NCI-H1436 (cell line): ENCODE measurements at regions not wholly inside any gene's neighbourhood (a gene's known extent, or its start where the extent isn't known, plus 50 kb on each side); places are given as distances from the start of the nearest gene placed in this dataset.

Experiments used
- DNase-seq: peaks from one replicate; lab custom pipeline; 2025; lab: John Stamatoyannopoulos, UW

- no peak for DNase-seq
Observed at GRCh38 chr4:106766519-106766918, 269.6 kb downstream of the DKK2 start.

GRCh38 chr4:106764774-106765173 is 271.3 kb downstream of the DKK2 start:
- no peak for DNase-seq

- DNase-seq: no peak
Observed at GRCh38 chr4:106762666-106763443, 273.3 kb downstream of the DKK2 start.

GRCh38 chr4:106753426-106753825 is 282.7 kb downstream of the DKK2 start:
- DNase-seq: no peak

- no peak for DNase-seq
Observed at GRCh38 chr4:106746451-106746850, 289.7 kb downstream of the DKK2 start.

- no peak for DNase-seq
Observed at GRCh38 chr4:106738121-106738520, 298.0 kb downstream of the DKK2 start.

GRCh38 chr4:106718548-106718947 is 317.6 kb downstream of the DKK2 start:
- no peak for DNase-seq

GRCh38 chr4:106717091-106717490 is 319.0 kb downstream of the DKK2 start:
- no peak for DNase-seq

- DNase-seq: no peak
Observed at GRCh38 chr4:106715825-106716224, 320.3 kb downstream of the DKK2 start.

- DNase-seq: no peak
Observed at GRCh38 chr4:106708464-106708816, 327.7 kb downstream of the DKK2 start.

GRCh38 chr4:106707776-106708463 is 328.2 kb downstream of the DKK2 start:
- no peak for DNase-seq

GRCh38 chr4:106704253-106704870 is 331.8 kb downstream of the DKK2 start:
- DNase-seq: no peak

- DNase-seq: no peak
Observed at GRCh38 chr4:106700321-106700720, 331.7 kb upstream of the GIMD1 start.

- no peak for DNase-seq
Observed at GRCh38 chr4:106698621-106699195, 330.1 kb upstream of the GIMD1 start.

- DNase-seq: no peak
Observed at GRCh38 chr4:106695501-106696262, 327.1 kb upstream of the GIMD1 start.

GRCh38 chr4:106694232-106694631 is 325.7 kb upstream of the GIMD1 start:
- DNase-seq: no peak

- no peak for DNase-seq
Observed at GRCh38 chr4:106691749-106692148, 323.2 kb upstream of the GIMD1 start.

- no peak for DNase-seq
Observed at GRCh38 chr4:106690487-106690886, 321.9 kb upstream of the GIMD1 start.

GRCh38 chr4:106687026-106687425 is 318.4 kb upstream of the GIMD1 start:
- DNase-seq: no peak

GRCh38 chr4:106681381-106681921 is 312.9 kb upstream of the GIMD1 start:
- DNase-seq: no peak

GRCh38 chr4:106679063-106679462 is 310.5 kb upstream of the GIMD1 start:
- no peak for DNase-seq

- no peak for DNase-seq
Observed at GRCh38 chr4:106677213-106677612, 308.6 kb upstream of the GIMD1 start.
